Activated CD8-positive, alpha-beta memory T cell treated with anti-CD3 and anti-CD28 coated beads, Interleukin-2, amount 50 U/mL, for 4 hours (primary cell): ENCODE measurements at regions not wholly inside any gene's neighbourhood (a gene's known extent, or its start where the extent isn't known, plus 50 kb on each side); places are given as distances from the start of the nearest gene placed in this dataset.
"Not testable (repeated sequence)": the region's sequence is repeated elsewhere in the genome, so short reads cannot be mapped to it uniquely, and the experiment has no call there.

Source experiments
- DNase-seq: peaks from one replicate; pipeline ENCODE4 v3.0.0-alpha.2; 2020

DNA sequence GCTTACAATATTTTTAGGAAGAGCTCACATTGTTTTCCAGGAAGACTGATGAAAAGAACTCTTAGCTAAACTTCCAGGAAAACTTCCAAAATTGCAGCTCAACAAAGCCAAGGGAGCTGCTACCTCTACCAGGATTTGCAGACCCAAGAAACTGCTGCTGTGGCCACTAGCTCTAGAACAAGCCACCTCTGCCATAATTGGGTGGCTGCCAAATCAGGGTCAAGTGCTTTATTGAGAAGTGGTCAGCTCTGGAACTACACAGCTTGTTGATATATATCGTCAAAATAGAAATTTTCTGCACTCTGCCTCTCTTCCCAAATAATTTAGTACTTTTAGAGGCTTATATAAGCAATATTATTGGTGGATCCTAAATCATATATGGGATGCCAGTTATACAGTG, 371.8 kb upstream of the CHORDC1 start:
- DNase-seq = no peak

DNA sequence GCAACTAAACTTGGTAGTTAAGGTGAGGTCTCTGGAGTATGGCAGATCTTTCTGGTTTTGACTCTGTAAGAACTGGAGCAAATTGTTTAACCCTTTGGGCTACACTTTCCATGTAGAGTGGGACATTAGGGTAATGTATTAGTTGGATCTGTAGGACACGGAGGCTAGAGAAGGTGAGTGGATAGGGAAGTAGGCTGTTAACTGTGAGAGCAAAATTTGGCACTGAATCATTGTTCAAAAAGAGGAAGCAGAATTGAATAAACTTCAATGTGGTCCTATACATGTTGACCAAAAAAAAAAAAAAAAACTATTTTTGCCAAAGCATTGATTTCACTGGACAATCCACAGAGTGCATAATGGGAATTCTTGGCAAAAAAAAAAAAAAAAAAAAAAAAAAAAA, 370.2 kb upstream of the CHORDC1 start:
- DNase-seq = no peak

DNA sequence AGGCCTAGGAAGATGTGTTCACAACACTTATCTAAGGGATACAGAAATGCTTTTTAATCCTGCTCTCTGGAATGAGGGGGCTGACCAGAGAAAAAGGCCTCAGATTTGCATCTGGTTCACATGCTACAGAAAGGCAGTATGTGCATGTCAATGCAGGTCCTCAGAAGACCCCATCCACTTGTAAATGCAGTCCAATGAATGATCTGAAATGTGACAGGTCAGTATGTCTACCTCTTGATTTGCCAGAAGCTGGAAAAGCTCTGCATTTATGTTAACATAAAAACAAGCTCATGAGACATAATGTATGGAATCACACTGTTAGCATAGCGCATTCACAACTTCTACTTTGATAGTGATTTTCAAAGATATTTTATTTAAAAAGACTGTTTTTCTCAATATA, 367.4 kb upstream of the CHORDC1 start:
- no peak for DNase-seq

DNA sequence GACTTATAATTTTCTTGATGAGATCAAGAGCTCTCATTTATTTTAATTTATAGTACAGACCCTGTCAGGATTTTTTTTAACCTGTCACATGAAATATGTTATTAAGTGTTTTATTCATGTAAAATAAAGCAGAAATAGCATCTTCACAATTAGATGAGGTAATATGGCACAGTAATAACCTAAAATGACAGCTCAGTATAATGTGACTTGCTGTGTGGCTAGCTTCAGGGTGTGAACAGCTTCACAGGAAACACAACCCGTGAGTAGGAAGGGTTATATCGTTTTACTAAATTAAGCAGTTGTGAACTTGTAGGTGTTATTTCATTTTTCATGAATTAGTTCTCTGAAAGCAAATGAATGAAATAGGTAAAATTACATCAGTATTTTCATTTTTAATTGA, 366.9 kb upstream of the CHORDC1 start:
- DNase-seq = no peak

DNA sequence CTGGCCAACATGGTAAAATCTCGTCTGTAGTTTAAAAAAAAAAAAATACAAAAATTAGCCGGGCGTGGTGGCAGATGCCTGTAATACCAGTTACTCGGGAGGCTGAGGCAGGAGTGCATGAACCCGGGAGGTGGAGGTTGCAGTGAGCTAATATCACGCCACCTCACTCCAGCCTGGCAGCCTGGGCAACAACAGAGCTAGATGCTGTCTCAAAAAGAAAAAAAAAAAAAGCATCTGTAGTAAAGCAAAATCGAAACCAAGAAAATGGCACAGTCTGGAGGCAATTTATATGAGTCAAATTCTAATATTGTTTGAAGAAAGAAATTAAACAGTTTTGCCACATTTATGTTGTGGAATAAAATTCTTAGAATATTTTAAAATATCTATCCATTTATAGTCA, 365.0 kb upstream of the CHORDC1 start:
- DNase-seq = no peak

DNA sequence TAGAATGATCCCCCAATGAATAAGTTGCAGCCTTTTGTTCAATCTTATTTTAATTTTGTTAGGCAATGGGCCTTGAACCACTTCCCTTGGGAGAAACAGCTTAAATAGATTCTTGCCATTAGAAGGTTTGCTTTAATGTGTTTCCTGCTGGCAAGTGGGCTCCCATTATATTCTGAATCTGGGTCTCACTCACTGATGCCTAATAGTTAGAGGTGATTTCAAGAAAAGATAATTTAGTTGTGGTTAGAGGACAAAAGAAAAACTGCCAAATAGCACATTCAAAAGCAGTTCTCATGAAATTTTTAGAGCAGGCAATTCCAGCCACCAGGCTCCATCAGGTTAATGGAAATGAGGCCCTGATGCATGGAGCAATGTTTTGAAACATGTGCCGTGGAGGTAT, 362.6 kb upstream of the CHORDC1 start:
- DNase-seq = no peak

DNA sequence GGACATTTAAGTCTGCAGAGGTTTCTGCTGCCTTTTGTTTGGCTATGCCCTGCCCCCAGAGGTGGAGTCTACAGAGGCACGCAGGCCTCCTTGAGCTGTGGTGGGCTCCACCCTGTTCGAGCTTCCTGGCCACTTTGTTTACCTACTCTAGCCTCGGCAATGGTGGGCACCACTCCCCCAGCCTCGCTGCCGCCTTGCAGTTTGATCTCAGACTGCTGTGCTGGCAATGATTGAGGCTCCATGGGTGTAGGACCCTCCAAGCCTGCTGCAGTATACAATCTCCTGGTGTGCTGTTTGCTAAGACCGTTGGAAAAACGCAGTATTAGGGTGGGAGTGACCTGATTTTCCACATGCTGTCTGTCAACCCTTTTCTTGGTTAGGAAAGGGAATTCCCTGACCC, 360.1 kb upstream of the CHORDC1 start:
- DNase-seq = not testable (repeated sequence)

DNA sequence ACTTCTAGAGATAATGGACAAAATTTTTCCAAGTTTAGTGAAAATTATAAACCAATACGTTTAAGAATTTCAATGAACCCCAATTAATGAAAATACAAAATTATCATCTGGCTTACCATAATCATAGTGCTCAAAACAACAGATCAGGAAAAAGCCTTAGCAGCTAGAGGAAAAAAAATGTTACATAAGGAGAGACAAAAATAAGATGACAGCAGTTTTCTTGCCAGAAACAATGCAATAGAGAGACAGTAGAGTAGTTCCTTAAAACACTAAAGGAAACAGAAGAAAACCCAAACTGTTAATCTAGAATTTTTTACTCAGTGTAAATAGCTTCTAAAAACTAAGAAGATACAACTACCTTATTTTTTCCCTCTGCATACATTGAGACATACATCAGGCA, 341.7 kb upstream of the CHORDC1 start:
- DNase-seq = no peak

DNA sequence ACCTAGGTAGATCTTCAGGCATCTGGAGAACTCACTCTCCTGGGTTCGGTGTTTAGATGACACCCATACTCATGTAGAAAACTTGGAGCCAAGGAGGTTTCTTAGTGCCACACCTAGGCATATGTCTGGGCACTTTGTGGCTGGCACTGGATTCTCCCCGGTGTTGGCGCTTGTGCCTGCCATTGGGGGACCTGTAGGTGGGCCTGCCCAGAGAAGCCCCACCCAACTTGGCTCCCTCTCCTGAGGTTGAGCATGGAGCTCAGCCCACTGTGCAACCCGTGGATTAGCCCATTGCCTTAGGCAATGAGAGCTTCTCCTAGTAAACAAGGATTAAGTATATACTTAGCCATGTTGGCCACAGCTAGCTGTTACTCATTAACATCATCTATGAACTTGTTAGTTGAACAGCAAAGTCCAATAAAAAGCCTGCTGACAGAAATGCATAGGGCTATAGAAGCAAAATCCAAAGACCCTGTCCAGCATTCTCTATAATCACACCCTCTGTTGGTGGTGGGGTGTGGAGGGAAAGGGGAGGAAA, 335.5 kb upstream of the CHORDC1 start:
- no peak for DNase-seq

DNA sequence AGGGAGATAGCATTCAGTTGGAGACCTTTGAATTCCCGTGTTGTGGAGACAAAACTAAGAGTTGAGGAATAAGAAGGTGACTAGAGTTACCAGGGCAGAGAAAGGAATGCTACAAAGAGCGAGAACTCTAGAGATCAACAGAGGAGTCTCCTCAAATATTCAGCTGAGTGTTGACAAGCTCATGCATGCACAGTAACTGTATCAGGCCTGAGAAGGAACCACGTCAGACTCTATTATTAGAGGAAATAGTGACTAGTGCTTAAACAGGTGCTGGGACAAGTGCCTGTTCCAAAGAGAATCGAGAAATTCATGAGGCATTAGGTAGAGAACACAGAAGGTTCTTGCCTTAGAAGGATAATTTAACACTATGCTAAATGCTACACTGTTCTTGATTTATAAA, 333.8 kb upstream of the CHORDC1 start:
- no peak for DNase-seq

DNA sequence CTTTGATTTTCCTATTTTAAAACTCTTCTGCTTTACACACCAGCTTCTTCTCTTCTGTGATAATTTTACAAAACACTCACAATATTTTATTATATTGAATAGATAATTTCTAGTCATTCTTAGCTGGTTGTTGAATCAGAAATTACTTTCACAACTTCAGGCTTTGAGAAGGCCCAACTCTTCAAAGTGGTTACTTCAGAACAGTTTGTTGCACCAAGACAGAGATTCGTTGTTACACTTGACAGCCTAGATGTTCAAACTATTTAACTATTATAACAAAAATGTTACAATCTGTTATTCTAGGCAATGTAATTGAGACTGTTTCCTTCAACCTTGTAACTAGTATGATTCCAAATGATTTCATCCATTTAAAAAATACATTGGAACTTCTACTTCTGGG, 333.2 kb upstream of the CHORDC1 start:
- no peak for DNase-seq

DNA sequence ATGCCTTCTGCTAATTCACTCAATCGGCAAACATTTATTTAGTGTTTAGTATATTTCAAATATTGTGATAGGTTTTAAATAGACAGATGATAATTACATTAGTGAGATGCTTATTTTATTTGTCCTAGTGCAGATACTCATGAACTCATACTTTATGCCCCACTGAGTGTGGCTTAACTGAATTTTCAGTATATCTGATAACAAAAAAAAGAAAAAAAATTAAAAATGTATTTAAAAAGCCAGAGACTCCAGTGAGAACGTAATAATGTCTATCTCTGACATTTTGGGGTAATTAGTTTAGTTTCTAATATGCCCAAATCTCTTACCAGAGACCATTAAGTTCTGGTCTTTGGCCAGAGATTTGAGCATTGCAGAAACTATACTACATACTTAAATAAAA, 332.6 kb upstream of the CHORDC1 start:
- no peak for DNase-seq

DNA sequence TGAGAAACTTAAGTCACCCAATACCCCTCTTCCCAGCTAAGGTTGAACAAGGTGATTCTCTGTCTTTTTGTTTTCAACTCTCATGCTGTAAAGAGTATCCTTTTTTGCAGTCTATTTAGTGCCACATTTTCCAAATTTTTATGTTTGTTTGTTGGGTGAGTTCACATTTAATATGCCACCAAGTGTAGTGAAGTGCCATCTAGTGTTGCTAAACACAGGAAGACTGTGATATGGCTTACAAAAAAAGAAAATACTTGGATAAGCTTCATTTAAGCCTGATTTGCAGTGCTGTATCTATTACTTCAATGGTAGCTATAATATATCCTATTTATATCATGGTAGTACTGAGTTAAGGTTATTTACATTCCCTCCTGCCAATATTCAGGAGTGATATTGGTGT, 319.2 kb upstream of the CHORDC1 start:
- no peak for DNase-seq

DNA sequence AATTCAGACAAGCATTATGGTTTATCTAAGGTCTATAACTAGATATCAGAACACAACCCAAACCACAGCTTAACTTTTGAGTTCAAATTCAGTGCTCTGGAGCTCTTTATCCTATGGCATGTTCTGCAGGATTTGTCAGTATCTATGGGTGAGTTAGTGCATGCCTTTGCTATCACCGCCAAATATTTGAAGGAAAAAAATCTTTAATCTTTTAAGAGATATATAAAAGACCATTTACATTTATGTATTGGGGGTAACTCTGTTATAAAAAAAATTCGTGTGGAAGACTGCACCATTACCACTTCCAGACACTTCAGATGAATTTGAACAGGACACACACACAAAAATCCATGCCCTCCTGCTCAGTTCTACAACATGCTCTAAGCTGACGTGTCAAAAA, 313.5 kb upstream of the CHORDC1 start:
- DNase-seq = no peak

DNA sequence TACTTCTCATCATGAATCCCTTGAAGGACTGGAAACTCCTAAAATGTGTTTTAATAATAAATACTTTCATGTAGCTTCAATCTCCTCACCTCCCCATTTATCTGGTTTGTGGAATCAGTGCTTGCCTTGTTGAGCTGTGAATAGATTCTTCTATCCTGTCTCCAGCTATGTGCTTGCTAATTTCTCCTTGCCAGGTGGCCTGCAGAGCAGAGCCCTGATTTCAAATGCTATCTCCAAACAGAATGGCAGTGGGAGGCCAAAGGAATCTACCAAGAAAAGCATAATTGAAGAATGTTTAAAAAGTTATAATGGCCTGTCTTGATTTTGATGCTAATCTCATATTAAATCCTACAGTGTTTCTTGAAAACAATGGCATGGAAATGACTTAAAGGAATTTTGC, 309.3 kb upstream of the CHORDC1 start:
- no peak for DNase-seq

DNA sequence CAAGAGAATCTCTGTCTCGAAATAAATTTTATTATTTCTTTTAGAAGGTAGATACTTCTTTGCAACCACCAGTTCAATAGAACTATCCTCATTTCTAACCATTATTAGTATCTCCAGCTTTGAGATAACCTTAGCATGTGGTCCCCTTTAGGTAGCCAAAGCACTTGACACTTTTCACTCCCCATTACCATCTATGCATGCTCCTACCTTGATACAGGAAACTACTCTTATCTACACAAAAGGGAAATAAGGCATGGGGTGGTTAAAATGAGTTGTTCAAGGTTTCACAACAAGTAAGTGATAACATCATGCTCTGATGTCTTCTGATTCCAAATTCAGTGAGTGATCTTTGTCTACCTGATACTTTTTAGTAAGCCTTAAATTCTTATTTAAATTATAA, 308.2 kb upstream of the CHORDC1 start:
- no peak for DNase-seq

DNA sequence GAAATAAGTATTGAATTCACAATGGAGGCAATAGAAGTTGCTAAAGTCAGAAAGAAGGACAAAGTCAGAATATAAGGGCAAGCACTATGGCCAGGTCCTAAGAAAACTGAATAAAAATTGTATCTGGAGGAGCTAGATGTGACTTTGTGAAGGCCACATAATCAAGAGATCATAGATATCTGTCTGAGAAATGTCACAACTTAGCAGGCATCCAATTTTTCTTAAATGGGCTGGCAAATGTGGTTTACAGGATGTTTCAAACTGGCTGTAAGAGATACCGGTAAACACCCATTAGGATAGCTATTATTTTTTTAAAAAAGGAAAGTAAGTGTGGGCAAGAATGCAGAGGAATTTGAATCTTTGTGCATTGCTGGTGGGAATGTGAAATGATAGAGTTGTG, 303.1 kb upstream of the CHORDC1 start:
- no peak for DNase-seq

DNA sequence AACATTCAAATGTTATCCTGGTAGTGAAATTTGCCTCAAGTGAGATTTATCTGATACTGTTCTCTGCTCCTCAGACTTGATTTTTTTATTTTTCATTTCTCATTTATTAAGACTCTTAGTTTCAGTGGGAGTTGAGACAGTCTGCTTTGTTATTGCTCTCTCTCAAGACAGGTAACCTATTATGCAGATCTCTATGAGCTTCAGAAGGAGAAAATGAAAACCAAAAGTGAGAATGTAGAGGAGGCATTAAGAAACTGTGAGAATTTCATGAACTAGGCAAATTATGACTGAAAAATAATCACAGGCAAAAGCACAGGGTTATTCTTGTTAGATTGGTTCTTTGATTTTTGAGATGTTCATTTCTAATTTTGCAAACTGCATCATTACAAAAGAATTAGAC, 290.0 kb upstream of the CHORDC1 start:
- DNase-seq = no peak

DNA sequence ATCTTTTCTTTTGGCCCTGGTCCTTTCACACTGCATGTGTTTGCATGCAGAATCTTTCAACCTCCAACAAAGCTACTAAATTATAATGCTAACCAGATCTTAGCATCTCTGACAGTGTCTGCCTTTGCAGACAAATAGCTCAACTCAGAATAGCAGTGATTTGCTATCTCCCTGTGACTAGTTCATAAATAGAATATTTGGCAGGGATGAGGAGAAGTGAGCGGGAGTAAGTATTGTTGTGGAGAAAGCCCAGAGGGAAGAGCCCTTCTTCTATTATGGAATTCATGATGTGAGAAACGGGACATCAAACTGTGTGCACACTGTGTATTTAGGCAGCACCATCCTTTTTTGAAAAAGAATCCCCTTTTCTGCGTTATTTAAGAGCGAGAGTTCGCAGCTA, 288.0 kb upstream of the CHORDC1 start:
- no peak for DNase-seq

DNA sequence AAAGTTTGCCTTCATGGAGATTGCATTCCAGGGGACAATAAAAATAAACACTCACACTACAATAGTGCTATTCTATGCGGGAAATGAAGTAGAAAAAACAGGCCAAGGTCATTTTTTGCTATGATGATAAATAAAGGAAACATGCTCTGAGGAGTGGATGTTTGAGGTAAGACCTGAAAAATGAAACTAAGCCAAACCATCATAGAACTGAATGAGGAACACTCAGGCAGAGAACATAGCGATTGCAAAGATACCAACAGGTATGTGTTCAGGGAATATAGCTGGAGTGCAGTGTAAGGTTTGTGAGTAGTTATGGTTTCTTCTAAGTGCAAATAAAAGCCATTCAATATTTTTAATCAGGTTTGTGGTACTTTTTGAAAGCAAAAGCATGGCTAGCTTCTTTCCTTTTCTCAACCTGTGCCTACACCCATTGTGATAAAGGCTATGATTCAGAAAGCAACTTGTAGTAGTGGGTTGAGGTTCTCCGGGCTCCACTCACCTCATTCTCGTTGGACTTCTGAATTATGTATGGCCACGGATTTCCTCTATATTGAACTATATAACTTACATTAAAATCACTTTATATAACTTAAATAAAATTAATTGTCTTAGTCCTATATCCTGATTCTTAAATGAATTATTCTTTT, 278.2 kb upstream of the CHORDC1 start:
- DNase-seq = no peak

DNA sequence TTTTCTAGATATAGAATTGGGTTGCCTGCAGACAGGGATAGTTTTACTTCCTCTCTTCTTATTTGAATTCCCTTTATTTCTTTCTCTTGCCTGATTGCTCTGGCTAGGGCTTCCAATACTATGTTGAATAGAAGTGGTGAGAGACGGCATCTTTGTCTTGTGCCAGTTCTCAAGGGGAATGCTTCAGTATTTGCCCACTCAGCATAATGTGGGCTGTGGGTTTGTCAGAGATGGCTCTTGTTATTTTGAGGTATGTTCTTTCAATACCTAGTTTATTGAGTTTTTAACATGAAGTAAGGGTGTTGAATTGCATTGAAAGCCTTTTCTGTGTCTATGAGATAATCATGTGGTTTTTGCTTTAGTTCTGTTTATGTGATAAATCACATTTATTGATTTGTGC, 273.9 kb upstream of the CHORDC1 start:
- DNase-seq = no peak

DNA sequence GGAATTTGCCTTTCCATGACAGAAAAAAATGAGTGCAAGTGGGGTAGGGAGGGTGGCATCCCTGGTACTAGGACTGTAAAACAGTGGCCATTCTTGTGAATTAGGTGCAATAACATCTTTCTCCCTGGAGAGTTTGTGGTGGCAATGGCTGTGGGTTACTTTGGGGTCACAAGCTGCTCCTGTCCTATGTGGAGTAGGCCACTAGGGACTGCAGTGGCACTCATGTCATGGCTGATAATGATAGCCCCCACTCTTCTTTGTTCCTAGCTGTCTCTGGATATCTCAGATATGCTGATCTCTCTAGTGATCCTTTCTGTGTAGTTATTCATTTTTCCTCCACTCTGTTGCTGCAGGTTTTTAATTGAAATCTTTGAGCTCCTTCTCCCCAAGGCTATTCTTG, 270.5 kb upstream of the CHORDC1 start:
- no peak for DNase-seq

DNA sequence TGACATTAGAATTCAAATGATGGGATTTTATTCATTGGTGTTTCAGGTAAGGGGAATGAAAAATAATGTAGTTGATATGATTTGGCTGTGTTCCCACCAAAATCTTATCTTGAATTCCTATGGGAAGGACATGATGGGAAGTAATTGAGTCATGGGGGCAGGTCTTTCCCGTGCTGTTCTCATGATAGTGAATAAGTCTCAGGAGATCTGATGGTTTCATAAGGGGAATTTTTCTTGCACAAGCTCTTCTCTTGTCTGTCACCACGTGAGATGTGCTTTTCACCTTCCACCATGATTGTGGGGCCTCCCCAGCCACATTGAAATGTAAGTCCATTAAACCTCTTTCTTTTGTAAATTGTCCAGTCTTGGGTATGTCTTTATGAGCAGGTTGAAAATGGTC, 268.6 kb upstream of the CHORDC1 start:
- no peak for DNase-seq

DNA sequence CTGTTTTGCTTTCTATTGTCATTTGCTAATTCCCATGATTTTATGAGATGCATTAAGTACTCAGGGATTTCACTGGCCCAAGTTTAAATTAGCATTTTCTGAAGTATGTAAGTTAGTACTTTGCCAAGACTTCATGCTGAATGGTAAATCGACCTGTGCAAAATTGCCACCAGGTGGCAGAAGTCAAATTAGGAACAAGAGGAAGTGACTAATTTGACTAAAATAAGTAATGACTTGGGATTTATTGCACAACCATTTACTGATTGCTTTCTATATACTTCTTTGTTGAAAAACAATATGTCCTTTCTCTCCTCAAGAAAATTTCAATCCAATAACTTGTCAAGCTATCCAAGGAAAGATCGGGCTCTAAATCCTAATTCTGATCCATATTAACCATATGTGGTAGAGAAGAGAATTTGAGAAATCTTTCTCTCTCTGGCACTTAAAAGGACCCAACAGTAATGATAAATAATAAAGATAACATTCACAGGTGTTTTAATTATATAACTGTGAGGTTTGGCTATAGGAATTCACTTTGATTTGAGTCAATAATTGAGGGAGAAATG, 253.7 kb upstream of the CHORDC1 start:
- DNase-seq = peak; percentile 13

DNA sequence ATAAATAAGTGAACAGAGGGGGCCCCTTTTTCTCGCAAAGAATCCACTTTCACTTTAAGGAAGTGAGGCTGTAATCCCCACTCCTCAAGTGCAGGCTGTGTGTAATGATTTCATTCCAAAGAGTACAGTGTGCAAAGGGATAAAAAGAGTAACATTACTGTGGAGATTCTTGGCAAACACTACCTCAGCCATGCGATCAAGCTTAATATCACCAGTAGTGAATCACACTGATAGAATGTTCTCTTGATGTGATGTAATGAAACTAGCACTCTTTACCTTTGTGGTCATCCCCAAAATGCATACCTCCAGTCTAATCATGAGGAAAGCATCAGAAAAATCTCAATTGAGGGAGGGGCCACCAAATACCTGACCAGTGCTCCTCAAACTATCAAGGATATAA, 246.1 kb upstream of the CHORDC1 start:
- DNase-seq = no peak
